Kidney (tissue), 13 donors: ENCODE measurements at regions not wholly inside any gene's neighbourhood (a gene's known extent, or its start where the extent isn't known, plus 50 kb on each side); places are given as distances from the start of the nearest gene placed in this dataset.

Experiments used
- DNase-seq, 5 donors: peaks; one replicate each; pipeline ENCODE4 v3.0.0-alpha.2; 2013 to 2020
- FAIRE-seq: peaks from 2 replicates; lab custom pipeline; 2012; peaks lifted over from hg19 to GRCh38; lab: Jason Lieb, UNC
- H3K27ac ChIP-seq, 2 donors: one replicate each; pipeline ENCODE4 v1.7.0; 2013; ENCODE audit warnings: low read depth in 2 of 2, low read length in 2 of 2, inconsistent platforms in 1 of 2
- H3K27me3 ChIP-seq: one replicate; pipeline ENCODE4 v1.7.1; 2013; ENCODE audit warnings: low read length, inconsistent platforms; ENCODE audit not compliant: control insufficient read depth, insufficient read depth
- H3K36me3 ChIP-seq, 3 donors: one replicate each; pipeline versions ENCODE4 v1.7.0 to v1.7.1; 2013; ENCODE audit warnings: low read length in 3 of 3, control low read depth in 1 of 3, inconsistent platforms in 1 of 3; ENCODE audit not compliant: insufficient read depth in 3 of 3, control insufficient read depth in 2 of 3
- H3K4me1 ChIP-seq, 3 donors: one replicate each; pipeline versions ENCODE4 v1.7.0 to v1.7.1; 2013; ENCODE audit warnings: low read length in 3 of 3, inconsistent platforms in 1 of 3, low read depth in 1 of 3; ENCODE audit not compliant: control insufficient read depth in 2 of 3, insufficient read depth in 2 of 3
- H3K4me3 ChIP-seq, 3 donors: one replicate each; pipeline versions ENCODE4 v1.7.0 to v1.8.1; 2013; ENCODE audit warnings: low read length in 3 of 3, control low read depth in 1 of 3, inconsistent platforms in 1 of 3
- H3K9ac ChIP-seq, 3 donors: one replicate each; pipeline versions ENCODE4 v1.7.0 to v1.7.1; 2013; ENCODE audit warnings: low read length in 3 of 3, control low read depth in 1 of 3, inconsistent platforms in 1 of 3
- H3K9me3 ChIP-seq, 3 donors: one replicate each; pipeline versions ENCODE4 v1.7.0 to v1.7.1; 2013; ENCODE audit warnings: low read length in 3 of 3, control low read depth in 1 of 3, inconsistent platforms in 1 of 3; ENCODE audit not compliant: control insufficient read depth in 2 of 3, insufficient read depth in 1 of 3
- CTCF ChIP-seq: IDR thresholded peaks from 3 replicates; pipeline ENCODE4 v1.5.1; 2012; ENCODE audit warnings: mild to moderate bottlenecking, moderate library complexity, borderline replicate concordance; ENCODE audit not compliant: insufficient read depth; ENCODE audit errors: extremely low read depth
- intact Hi-C: fragments of 100-400 bp; cut with DNase I; formaldehyde crosslinking; loops from one replicate; pipeline ENCODE4 v1.11.1; 2022
- donor health status: control.
- donor health status: control.
- donor health status: control.
- donor health status: control.
- donor health status: control.
- donor health status: DM: yes; HTN: yes; CAD: no.
- donor health status: Normal renal cell carcinoma (clear cell type).

GRCh38 chr9:89920131-89920530 lies 315.3 kb downstream of the GADD45G start:
- peaks cover 0 to 3% (median 0%) of the 10 kb centered on the region in 3 donors for H3K9me3 ChIP-seq
- peaks cover 0 to 3% (median 2%) of the 10 kb centered on the region in 3 donors for H3K4me1 ChIP-seq
- no peak overlapping the region for H3K27ac ChIP-seq
- no peaks in the 10 kb centered on the region for H3K36me3 ChIP-seq
- H3K27me3 ChIP-seq: no peaks in the 10 kb centered on the region
- no peak overlapping the region for H3K9ac ChIP-seq
- no peak overlapping the region for H3K4me3 ChIP-seq
- DNase-seq: no peak
- FAIRE-seq: no peak
- intact Hi-C loops: no loop called here
- no peak for TF ChIP-seq CTCF

GRCh38 chr9:89920951-89921350 lies 316.1 kb downstream of the GADD45G start:
- intact Hi-C loops: no loop called here
- no peak for FAIRE-seq

GRCh38 chr9:89922099-89922498 lies 317.3 kb downstream of the GADD45G start:
- TF ChIP-seq CTCF: no peak
- no peak overlapping the region for H3K27ac ChIP-seq
- intact Hi-C loops: no loop called here
- no peak overlapping the region for H3K4me3 ChIP-seq
- H3K4me1 ChIP-seq: peaks cover 0 to 3% (median 2%) of the 10 kb centered on the region in 3 donors
- H3K36me3 ChIP-seq: no peaks in the 10 kb centered on the region
- no peak overlapping the region for H3K9ac ChIP-seq
- DNase-seq (peak in 1 of 5 donors; percentile 43), FAIRE-seq (no peak)
- H3K27me3 ChIP-seq: no peaks in the 10 kb centered on the region
- peaks cover 0 to 3% (median 0%) of the 10 kb centered on the region in 3 donors for H3K9me3 ChIP-seq

More at GRCh38 chr9:89920951-89921350, 316.1 kb downstream of the GADD45G start:
- peaks cover 0 to 3% (median 2%) of the 10 kb centered on the region in 3 donors for H3K4me1 ChIP-seq
- peak in 1 of 5 donors; percentile 16 for DNase-seq
- no peak overlapping the region for H3K9ac ChIP-seq
- H3K27me3 ChIP-seq: no peaks in the 10 kb centered on the region
- H3K9me3 ChIP-seq: peaks cover 0 to 3% (median 0%) of the 10 kb centered on the region in 3 donors
- H3K36me3 ChIP-seq: no peaks in the 10 kb centered on the region
- no peak overlapping the region for H3K4me3 ChIP-seq
- TF ChIP-seq CTCF: no peak
- H3K27ac ChIP-seq: no peak overlapping the region

- Histone ChIP-seq H3K9me3 (peaks cover 0 to 3% (median 0%) of the 10 kb centered on the region in 3 donors), H3K27ac (no peak overlapping the region), H3K9ac (no peak overlapping the region), H3K27me3 (no peaks in the 10 kb centered on the region), H3K4me1 (peaks cover 0 to 3% (median 3%) of the 10 kb centered on the region in 3 donors), H3K36me3 (no peaks in the 10 kb centered on the region), H3K4me3 (no peak overlapping the region)
- FAIRE-seq (no peak), DNase-seq (peak in 1 of 5 donors; percentile 22)
- no peak for TF ChIP-seq CTCF
- intact Hi-C loops: no loop called here
Measured at GRCh38 chr9:89923174-89923573, 318.4 kb downstream of the GADD45G start.
